CD4-positive, alpha-beta T cell treated with Interleukin-21 for 1 hour (primary cell): ENCODE measurements at regions not wholly inside any gene's neighbourhood (a gene's known extent, or its start where the extent isn't known, plus 50 kb on each side); places are given as distances from the start of the nearest gene placed in this dataset.

Experiments
- DNase-seq: peaks from one replicate; pipeline ENCODE4 v3.0.0-alpha.2; 2020

GRCh38 chr4:179976777-179977176, 2266.4 kb upstream of the TENM3 start:
- no peak for DNase-seq

- DNase-seq: no peak
Measured at GRCh38 chr4:179977378-179977777, 2265.8 kb upstream of the TENM3 start.

- DNase-seq: no peak
Measured at GRCh38 chr4:179981161-179981560, 2262.0 kb upstream of the TENM3 start.

GRCh38 chr4:179989975-179990374, 2253.2 kb upstream of the TENM3 start:
- DNase-seq: no peak

GRCh38 chr4:180009316-180009715, 2233.9 kb upstream of the TENM3 start:
- no peak for DNase-seq

GRCh38 chr4:180028682-180029081, 2214.5 kb upstream of the TENM3 start:
- no peak for DNase-seq

- no peak for DNase-seq
Measured at GRCh38 chr4:180031330-180031729, 2211.9 kb upstream of the TENM3 start.

GRCh38 chr4:180041576-180041975, 2201.6 kb upstream of the TENM3 start:
- no peak for DNase-seq

GRCh38 chr4:180052629-180053028, 2190.6 kb upstream of the TENM3 start:
- no peak for DNase-seq

- DNase-seq: no peak
Measured at GRCh38 chr4:180054291-180054690, 2188.9 kb upstream of the TENM3 start.

GRCh38 chr4:180057299-180057721, 2185.9 kb upstream of the TENM3 start:
- no peak for DNase-seq

- no peak for DNase-seq
Measured at GRCh38 chr4:180057891-180058671, 2185.1 kb upstream of the TENM3 start.

GRCh38 chr4:180058691-180059215, 2184.4 kb upstream of the TENM3 start:
- DNase-seq: no peak

- DNase-seq: no peak
Measured at GRCh38 chr4:180059216-180059881, 2183.9 kb upstream of the TENM3 start.

- DNase-seq: no peak
Measured at GRCh38 chr4:180060159-180060889, 2182.9 kb upstream of the TENM3 start.

GRCh38 chr4:180081072-180081471, 2162.1 kb upstream of the TENM3 start:
- DNase-seq: no peak

GRCh38 chr4:180084561-180084960, 2158.6 kb upstream of the TENM3 start:
- DNase-seq: no peak

- no peak for DNase-seq
Measured at GRCh38 chr4:180086480-180087190, 2156.6 kb upstream of the TENM3 start.

- DNase-seq: no peak
Measured at GRCh38 chr4:180098586-180098985, 2144.6 kb upstream of the TENM3 start.

GRCh38 chr4:180099957-180100356, 2143.2 kb upstream of the TENM3 start:
- DNase-seq: no peak

GRCh38 chr4:180100433-180101344, 2142.5 kb upstream of the TENM3 start:
- DNase-seq: no peak
